Transverse colon (tissue), 4 donors: ENCODE measurements at regions not wholly inside any gene's neighbourhood (a gene's known extent, or its start where the extent isn't known, plus 50 kb on each side); places are given as distances from the start of the nearest gene placed in this dataset.

Source experiments
- DNase-seq: peaks from one replicate; pipeline ENCODE4 v3.0.0-alpha.2; 2019
- H3K27ac ChIP-seq, 4 donors: fragments of 200-600 bp; sonication (generic); 2 replicates each; pipeline ENCODE4 v1.5.1; 2016 to 2018; ENCODE audit warnings: inconsistent platforms in 4 of 4
- H3K27me3 ChIP-seq: fragments of 200-600 bp; sonication (generic); 2 replicates; pipeline ENCODE4 v1.5.1; 2017; ENCODE audit warnings: inconsistent platforms
- H3K36me3 ChIP-seq, 4 donors: fragments of 200-600 bp; sonication (generic); 2 replicates each; pipeline ENCODE4 v1.5.1; 2017 to 2019; ENCODE audit warnings: inconsistent platforms in 4 of 4
- H3K4me1 ChIP-seq, 4 donors: fragments of 200-600 bp; sonication (generic); 2 replicates each; pipeline ENCODE4 v1.5.1; 2017 to 2020; ENCODE audit warnings: inconsistent platforms in 4 of 4
- H3K4me3 ChIP-seq, 4 donors: fragments of 200-600 bp; sonication (generic); 1 replicate in 1 of 4; 2 replicates in 3 of 4; pipeline versions ENCODE4 v1.5.1 to v1.6.1; 2017 to 2019; ENCODE audit warnings: inconsistent platforms in 4 of 4
- H3K9me3 ChIP-seq, 2 donors: fragments of 200-600 bp; sonication (generic); 2 replicates each; pipeline ENCODE4 v1.5.1; 2017 to 2019; ENCODE audit warnings: inconsistent platforms in 2 of 2
- CTCF ChIP-seq, 5 experiments: fragments of 200-600 bp in 3 of 5; fragments of 450-650 bp in 2 of 5; sonication (generic) in 3 of 5; IDR thresholded peaks; 1 replicate in 2 of 5; 2 replicates in 3 of 5; pipeline ENCODE4 v1.5.1; 2016 to 2017; ENCODE audit warnings: antibody characterized with exemption in 5 of 5, inconsistent platforms in 3 of 5, mild to moderate bottlenecking in 2 of 5, moderate library complexity in 1 of 5
- EP300 ChIP-seq: sonication (generic); formaldehyde crosslinking; IDR thresholded peaks from one replicate; pipeline ENCODE4 v1.6.1; 2017; ENCODE audit warnings: antibody characterized with exemption, low read depth
- POLR2A ChIP-seq: fragments of 450-650 bp; IDR thresholded peaks from one replicate; pipeline ENCODE4 v1.6.1; 2016; ENCODE audit warnings: antibody characterized with exemption, mild to moderate bottlenecking, moderate library complexity
- POLR2AphosphoS5 ChIP-seq, 3 donors: sonication (generic); formaldehyde crosslinking; IDR thresholded peaks; one replicate each; pipeline ENCODE4 v1.6.1; 2016; ENCODE audit warnings: antibody characterized with exemption in 3 of 3
- WGBS, 2 donors: methylation state at CpG; one replicate each; pipeline ENCODE4 v1.1.5; 2018; ENCODE audit warnings: low coverage in 1 of 2; 5-methylcytosine and 5-hydroxymethylcytosine counted together
- in situ Hi-C, 4 donors: fragments of 200-750 bp; cut with MboI; loops; one replicate each; pipeline versions ENCODE4 v1.15.0 to v1.15.1; 2017; ENCODE audit warnings: low sequenced_read_pairs in 3 of 4, low pct_ligation_motif_present in 1 of 4, low pct_unique_long_range_greater_than_20kb in 1 of 4
- intact Hi-C: fragments of 100-400 bp; cut with DNase I; formaldehyde crosslinking; loops from one replicate; pipeline ENCODE4 v1.15.1; 2023; ENCODE audit warnings: low total_unique reads

GRCh38 chr18:23400918-23401317 is 52.2 kb upstream of the RIOK3 start:
- Histone ChIP-seq H3K36me3 (no peaks in the 10 kb centered on the region), H3K4me3 (no peak overlapping the region), H3K4me1 (peaks cover 0 to 9% (median 4%) of the 10 kb centered on the region in 4 donors), H3K9me3 (no peaks in the 10 kb centered on the region), H3K27me3 (no peaks in the 10 kb centered on the region), H3K27ac (no peak overlapping the region)
- in situ Hi-C loops (loop anchor here in 3 of 4 donors (25.0 kb wide), 2 partner anchors 589 to 614 kb away; no protein-coding TSS in a partner anchor), intact Hi-C loops (loop anchor here (10.0 kb wide), 2 partner anchors 366 to 606 kb away; no protein-coding TSS in a partner anchor)
- TF ChIP-seq POLR2AphosphoS5 (IDR thresholded peaks at IDR 0.05): no peak
- TF ChIP-seq POLR2A: no peak
- TF ChIP-seq EP300: no peak
- no peak for TF ChIP-seq CTCF (IDR thresholded peaks at IDR 0.05)
- WGBS, 2 donors: 92 to 96% methylated on average over 3 of the region's 3 CpGs
- DNase-seq: no peak

- intact Hi-C loops (loop anchor here (10.0 kb wide), 2 partner anchors 367 to 607 kb away; no protein-coding TSS in a partner anchor), in situ Hi-C loops (loop anchor here in 3 of 4 donors (25.0 kb wide), 2 partner anchors 589 to 614 kb away; no protein-coding TSS in a partner anchor)
- TF ChIP-seq POLR2A (no peak), POLR2AphosphoS5 (IDR thresholded peaks at IDR 0.05) (no peak), CTCF (IDR thresholded peaks at IDR 0.05) (no peak), EP300 (no peak)
- Histone ChIP-seq H3K4me1 (peaks cover 0 to 9% (median 4%) of the 10 kb centered on the region in 4 donors), H3K9me3 (no peaks in the 10 kb centered on the region), H3K27me3 (no peaks in the 10 kb centered on the region), H3K36me3 (no peaks in the 10 kb centered on the region), H3K4me3 (no peak overlapping the region), H3K27ac (no peak overlapping the region)
- peak; percentile 47 for DNase-seq
- 81 to 96% methylated on average over 4 to 10 of the region's 10 CpGs for WGBS, 2 donors
These were observed 51.4 kb upstream of the RIOK3 start for GRCh38 chr18:23401400-23402347.
